ENCODE measurements at regions not wholly inside any gene's neighbourhood (a gene's known extent, or its start where the extent isn't known, plus 50 kb on each side); places are given as distances from the start of the nearest gene placed in this dataset.

GRCh38 chr7:17054206-17054605 is 172.4 kb upstream of the AGR3 start:
- no peak for FAIRE-seq

GRCh38 chr7:17054836-17055235 is 173.1 kb upstream of the AGR3 start:
- no peak for FAIRE-seq

GRCh38 chr7:17055596-17055995 is 173.8 kb upstream of the AGR3 start:
- FAIRE-seq, result no peak

DNA sequence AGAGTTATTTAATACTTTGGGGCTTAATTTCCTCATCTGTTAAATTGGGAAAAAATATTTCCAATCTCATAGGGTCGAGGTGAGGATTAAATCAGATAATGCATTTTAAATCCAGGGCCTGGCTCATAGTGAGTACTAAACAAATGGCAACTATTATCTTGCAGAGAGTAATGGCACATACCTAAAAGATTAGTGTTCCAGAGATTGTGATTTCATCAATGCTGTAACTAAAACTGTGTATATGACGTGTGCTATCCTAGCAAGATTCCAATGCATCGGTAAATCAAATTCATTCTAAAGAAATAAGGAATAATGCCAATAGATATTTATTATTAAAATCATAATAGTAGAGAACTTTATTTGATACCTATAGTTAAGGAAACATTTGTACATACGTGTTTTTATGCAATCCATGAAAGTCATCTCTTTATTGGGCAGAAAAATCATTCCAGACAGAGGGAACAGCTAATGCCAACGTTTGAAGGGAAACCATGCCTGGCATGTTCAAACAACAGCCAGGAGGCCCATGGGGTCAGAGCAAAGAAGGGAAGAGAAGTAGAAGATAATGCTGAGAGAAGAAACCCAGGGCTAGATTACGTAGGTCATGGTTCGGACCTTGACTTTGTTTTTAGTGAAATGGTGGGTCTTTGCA is 174.8 kb upstream of the AGR3 start:
- FAIRE-seq, result no peak

DNA sequence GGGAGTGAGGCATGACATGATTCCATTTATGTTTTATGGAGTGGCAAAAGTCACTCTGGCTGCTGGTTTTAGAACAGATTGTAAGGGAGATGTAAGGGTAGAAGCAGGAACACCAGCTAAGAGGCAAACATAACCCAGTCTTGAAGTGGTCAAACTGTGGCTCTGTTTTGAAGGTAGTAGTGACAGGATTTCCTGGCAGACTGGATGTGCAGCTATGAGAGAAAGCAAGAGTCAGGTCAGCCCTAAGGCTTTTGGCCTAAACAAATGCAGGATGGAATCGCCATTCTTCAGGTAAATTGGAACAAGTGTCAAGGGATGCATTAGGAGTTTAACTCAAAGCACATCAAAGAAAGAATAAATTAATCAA is 175.3 kb upstream of the AGR3 start:
- FAIRE-seq, result no peak

DNA sequence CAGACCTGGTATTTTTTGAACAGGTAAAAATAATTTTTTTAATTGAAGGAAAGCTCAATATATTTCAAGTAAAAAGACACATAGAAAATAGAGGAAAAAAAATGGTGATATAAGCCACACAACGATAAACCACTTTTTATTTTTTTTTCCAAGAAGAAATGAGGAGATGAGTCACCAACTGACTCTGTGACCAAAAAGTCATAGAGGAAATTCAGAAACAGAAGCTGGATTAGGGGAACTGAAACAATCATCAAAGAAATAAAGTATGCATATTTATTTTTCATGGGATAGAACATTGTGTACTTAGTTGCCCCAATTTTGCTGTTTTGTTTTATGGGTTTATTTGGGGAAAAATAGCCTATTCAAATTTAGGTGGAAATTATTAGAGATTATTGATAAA is 176.8 kb upstream of the AGR3 start:
- no peak for FAIRE-seq

DNA sequence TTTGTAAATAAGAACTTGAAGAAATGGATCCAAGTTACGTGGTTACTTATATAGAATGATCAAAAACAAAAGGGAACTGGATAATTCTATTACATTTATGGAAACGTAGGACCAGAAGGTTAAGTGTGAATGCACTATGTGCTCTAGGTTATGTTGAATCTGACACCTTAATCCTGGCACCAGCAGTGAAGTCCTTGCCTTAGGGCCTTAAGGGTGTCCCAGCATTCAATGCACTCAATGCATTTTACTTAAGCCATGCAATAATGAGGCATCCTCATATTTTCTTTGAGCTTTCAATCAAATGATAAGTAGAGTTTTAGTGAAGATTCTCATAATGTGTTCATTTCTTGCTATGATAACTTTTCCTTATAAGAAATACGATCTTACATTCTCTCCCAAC is 178.3 kb upstream of the AGR3 start:
- no peak for FAIRE-seq

DNA sequence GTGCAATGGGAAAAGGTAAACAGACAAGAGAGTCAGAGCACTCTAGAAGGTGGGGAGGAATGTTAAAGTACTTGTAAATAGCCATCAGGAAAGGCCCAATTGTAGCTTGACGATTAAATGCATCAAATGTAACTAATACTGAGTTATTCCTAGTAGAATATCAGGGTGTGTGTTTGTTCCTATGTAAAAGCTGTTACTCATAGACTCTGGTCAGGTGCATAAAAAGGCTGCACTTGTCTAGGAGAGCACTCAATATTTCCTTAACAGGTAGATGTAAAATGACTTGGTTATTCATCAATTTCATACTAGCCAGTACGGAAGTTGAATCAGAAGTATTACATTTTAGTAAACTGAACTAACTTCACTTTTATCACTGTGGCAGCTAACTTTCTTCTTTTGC is 179.7 kb upstream of the AGR3 start:
- FAIRE-seq, result no peak

- no peak for FAIRE-seq
Measured at GRCh38 chr7:17062151-17063044, 180.6 kb upstream of the AGR3 start.

DNA sequence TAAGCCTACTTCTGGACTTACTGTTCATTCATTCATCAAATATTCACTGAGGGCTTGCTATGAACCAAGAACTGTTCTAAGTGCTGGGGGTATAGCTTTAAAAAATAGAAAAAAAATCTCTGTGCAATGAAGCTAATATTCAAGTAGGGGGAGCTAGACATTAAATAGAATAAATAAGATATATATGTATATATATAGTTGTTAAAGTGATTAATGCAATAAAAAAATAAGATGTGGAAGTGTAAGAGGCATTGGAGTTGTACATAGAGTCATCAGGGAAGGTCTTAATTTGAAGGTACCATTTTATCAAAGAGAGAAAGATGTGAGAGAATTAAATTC is 181.2 kb upstream of the AGR3 start:
- peak; percentile 25 for FAIRE-seq

DNA sequence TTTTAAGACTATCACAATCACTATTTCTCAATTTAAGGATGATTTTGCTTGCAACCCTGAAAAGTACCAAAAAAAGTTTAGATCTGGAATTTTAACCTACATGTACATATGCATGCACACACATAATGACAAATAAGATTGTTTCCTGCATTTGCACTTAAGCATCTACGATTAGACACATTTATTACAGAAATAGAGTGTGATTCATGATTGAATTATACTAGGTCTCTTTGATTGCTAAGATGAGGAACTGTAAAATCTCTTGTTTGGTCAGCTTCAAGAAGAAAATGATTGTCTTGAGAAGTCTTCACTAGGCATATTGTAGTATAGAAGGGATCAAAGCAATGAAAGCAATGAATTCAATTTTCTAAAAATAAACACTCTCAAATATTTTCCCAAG is 185.9 kb upstream of the AGR3 start:
- no peak for FAIRE-seq

GRCh38 chr7:17069146-17069545 is 187.4 kb upstream of the AGR3 start:
- FAIRE-seq, result no peak

DNA sequence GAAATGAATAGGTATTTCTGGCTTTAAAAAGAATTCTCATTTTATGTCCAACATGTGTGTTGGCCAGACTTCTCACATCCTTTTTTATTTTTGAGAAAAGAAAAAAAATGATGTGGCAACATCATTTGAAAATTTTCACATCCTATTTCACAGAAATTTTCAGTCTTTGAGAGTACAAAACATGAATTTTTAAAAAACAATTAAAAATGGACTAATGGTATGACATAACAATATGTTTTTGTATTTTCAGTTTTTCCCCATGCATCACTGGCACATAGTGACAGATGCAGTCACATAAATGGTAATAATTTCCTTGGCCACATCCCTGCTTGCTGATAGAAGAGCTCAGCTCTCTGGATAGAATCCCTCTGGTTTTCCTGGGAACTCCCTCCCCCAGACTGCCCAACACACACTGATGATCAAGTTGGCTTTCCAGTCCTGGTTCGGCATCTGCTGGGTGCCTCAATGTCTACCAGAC is 188.5 kb upstream of the AGR3 start:
- no peak for FAIRE-seq

DNA sequence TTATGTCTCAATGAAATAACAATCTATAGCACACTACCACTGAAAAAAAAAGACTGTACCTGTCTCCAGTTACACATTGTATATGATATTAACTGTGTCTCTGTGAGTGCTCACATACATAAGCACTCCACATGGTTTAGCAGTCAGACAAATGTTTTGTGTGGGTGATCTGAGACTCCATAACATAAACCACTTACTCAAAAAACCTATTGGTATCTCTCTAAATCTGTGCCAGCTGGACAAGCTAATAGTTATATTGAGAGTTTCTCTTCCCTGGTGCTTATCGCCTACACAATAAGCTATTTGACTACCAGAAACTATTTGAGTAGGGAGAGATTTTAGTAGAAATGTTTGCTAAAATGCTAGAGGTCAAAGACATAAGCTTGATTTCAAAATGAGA is 190.1 kb upstream of the AGR3 start:
- FAIRE-seq, result no peak

DNA sequence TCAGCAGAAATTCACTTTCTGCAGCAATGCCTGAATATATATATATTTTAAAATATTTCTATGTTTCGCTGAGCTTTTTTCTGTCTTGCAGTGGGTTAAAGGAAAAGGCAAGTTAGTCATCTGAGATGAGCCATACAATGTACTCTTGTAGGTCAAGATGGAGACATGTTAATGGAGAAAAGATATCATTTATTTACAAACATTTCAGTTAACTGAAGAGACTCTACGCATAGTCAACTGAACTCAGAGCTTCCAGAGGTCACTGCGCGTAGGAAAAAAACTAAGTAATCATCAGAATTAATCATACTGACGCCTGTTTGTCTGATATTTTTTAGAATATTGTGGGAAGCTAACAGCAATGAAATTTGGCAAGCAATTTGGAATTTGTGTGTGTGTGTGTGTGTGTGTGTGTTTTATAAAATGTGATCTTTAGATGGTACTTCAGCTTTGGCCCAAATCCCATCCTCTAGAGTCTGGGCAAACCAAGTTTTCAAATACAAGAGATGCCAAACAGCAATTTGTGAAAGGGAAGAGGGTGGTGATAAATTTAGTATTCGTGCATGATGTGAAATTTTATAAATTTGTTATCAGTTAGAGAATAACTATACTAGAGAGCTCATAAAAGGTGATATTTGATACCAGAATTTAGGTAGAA is 193.9 kb upstream of the AGR3 start:
- FAIRE-seq, result no peak

GRCh38 chr7:17078298-17078697 is 196.5 kb upstream of the AGR3 start:
- no peak for FAIRE-seq

GRCh38 chr7:17083392-17084165 is 201.8 kb upstream of the AGR3 start:
- peak; percentile 55 for FAIRE-seq

- no peak for FAIRE-seq
Measured at GRCh38 chr7:17084166-17084475, 202.3 kb upstream of the AGR3 start.

- no peak for FAIRE-seq
Measured at GRCh38 chr7:17085186-17085585, 203.4 kb upstream of the AGR3 start.

DNA sequence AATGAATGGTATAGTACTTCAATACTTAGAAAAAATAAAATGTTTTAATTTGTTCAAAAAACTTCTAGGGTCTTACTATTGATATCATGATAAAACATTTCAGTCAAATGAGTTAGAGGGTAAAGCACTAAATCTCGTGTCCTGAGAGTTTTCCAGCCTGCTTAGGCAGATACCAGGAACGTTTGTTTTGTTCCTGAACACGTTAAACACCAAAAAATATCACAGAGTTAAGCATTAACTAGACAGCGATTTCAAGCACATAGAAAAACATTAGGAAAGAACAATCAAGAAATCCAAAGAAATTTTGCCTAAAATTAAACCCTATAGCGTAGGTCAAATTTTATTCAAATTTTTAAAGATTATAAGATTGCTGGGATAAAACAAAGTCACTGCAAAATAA is 204.6 kb upstream of the AGR3 start:
- no peak for FAIRE-seq

GRCh38 chr7:17090751-17091150 is 207.7 kb upstream of the AHR start:
- FAIRE-seq, result no peak

DNA sequence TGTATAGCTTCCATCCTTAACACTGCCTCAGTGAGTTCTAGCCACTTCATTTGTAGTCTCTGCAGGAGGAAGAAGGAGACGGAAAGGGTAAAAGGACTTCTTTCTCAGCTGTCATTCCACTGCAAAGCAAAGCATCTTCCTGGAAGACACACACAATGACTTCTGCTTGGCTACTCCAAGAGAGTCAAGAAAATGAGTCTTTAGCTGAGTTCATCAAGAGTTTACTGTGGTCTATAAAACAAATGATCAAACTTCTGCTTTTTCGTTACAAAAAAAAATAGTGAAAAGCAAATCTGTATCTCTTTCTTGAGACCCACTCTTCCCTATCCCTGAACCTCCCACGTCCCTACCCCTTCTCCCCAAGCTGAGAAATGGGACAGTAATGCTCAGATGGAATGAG is 205.0 kb upstream of the AHR start:
- FAIRE-seq, result no peak

DNA sequence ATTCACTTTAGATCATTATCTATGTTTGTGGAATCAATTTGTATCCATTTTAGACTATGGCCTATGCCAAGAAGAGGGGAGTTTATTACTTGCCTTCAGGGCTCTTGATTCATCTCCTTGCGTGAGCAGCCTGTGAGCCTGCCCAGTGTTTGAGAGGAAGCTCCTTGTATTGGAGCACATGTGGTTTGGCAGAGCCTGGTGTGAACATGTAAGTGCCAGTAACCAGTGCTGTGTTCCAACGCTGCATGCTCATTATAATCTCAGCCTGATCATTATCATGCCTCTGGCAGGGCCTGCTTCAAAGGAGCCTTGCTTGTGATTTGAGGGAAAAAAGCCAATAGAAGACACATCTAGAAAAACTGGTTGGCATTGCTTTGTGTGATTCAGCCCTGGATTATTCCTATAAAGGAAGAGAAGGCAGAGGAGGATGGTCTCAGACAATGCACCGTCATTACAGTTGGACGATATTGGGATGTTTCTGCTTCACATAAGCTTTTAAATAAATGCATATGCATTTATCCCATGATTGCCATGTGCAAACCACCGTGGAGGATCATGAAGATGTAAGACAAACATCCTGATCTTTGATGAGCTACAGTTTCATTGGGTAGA is 203.4 kb upstream of the AHR start:
- FAIRE-seq, result no peak

All from G401.6 (cell line).